Endodermal cell (in vitro differentiated cells): ENCODE measurements at regions not wholly inside any gene's neighbourhood (a gene's known extent, or its start where the extent isn't known, plus 50 kb on each side); places are given as distances from the start of the nearest gene placed in this dataset.
A peak's percentile ranks its signal among the peaks of the same experiment; 100 is the strongest.
"Not testable (repeated sequence)": the region's sequence is repeated elsewhere in the genome, so short reads cannot be mapped to it uniquely, and the experiment has no call there.

ENCODE experiments used
- DNase-seq: peaks from one replicate; pipeline ENCODE4 v3.0.0-alpha.2; 2017
- H3K27ac ChIP-seq: 2 replicates; pipeline ENCODE4 v1.5.1; 2013; ENCODE audit warnings: mild to moderate bottlenecking, low read depth, low read length, moderate library complexity
- H3K27me3 ChIP-seq: 2 replicates; pipeline ENCODE4 v1.6.1; 2013; ENCODE audit warnings: mild to moderate bottlenecking, low read length, moderate library complexity; ENCODE audit not compliant: insufficient read depth, control insufficient read depth, poor library complexity, severe bottlenecking
- H3K36me3 ChIP-seq: 2 replicates; pipeline ENCODE4 v1.7.0; 2013; ENCODE audit warnings: mild to moderate bottlenecking, low read length, moderate library complexity; ENCODE audit not compliant: control insufficient read depth, insufficient read depth
- H3K4me1 ChIP-seq: one replicate; pipeline ENCODE4 v1.7.0; 2013; ENCODE audit warnings: low read length; ENCODE audit not compliant: control insufficient read depth, insufficient read depth
- H3K4me3 ChIP-seq: 2 replicates; pipeline ENCODE4 v1.5.1; 2013; ENCODE audit warnings: mild to moderate bottlenecking, low read length, moderate library complexity
- H3K9ac ChIP-seq: 2 replicates; pipeline ENCODE4 v1.6.1; 2013; ENCODE audit warnings: mild to moderate bottlenecking, low read length, moderate library complexity; ENCODE audit not compliant: poor library complexity, severe bottlenecking; ENCODE audit errors: extremely low read depth
- H3K9me3 ChIP-seq: 2 replicates; pipeline ENCODE4 v1.6.1; 2013; ENCODE audit warnings: mild to moderate bottlenecking, low read length, moderate library complexity; ENCODE audit not compliant: control insufficient read depth
- H3K27ac Mint-ChIP-seq: 2 replicates; pipeline ENCODE4 v1.8.0; 2020; ENCODE audit warnings: mixed read lengths
- H3K27me3 Mint-ChIP-seq: 2 replicates; pipeline ENCODE4 v1.8.0; 2021; ENCODE audit warnings: mild to moderate bottlenecking, mixed read lengths; ENCODE audit not compliant: insufficient read depth
- H3K36me3 Mint-ChIP-seq: 2 replicates; pipeline ENCODE4 v1.8.0; 2020; ENCODE audit warnings: low read depth, mixed read lengths
- H3K4me1 Mint-ChIP-seq: 2 replicates; pipeline ENCODE4 v1.8.0; 2020; ENCODE audit warnings: mixed read lengths
- H3K4me3 Mint-ChIP-seq: 2 replicates; pipeline ENCODE4 v1.8.0; 2020; ENCODE audit warnings: mild to moderate bottlenecking, moderate library complexity, mixed read lengths
- H3K9me3 Mint-ChIP-seq: 2 replicates; pipeline ENCODE4 v1.8.0; 2020; ENCODE audit warnings: mild to moderate bottlenecking, mixed read lengths
- CTCF ChIP-seq: fragments of 200-600 bp; sonication (generic); conservative IDR thresholded peaks from 2 replicates; pipeline ENCODE4 v1.5.0; 2021; ENCODE audit warnings: antibody characterized with exemption, mild to moderate bottlenecking
- WGBS, 2 experiments: methylation state at CpG; one replicate each; pipeline versions ENCODE4 v1.1.5 to v1.1.7; 2013; ENCODE audit warnings: missing lambda C conversion rate in 2 of 2, mixed read lengths in 1 of 2; ENCODE audit not compliant: insufficient coverage in 1 of 2, insufficient read length in 1 of 2; 5-methylcytosine and 5-hydroxymethylcytosine counted together

- DNase-seq, result no peak
- Mint-ChIP-seq H3K27ac (no peak overlapping the region), H3K27me3 (peaks cover 18% of the 10 kb centered on the region), H3K4me1 (peaks cover 5% of the 10 kb centered on the region), H3K36me3 (no peaks in the 10 kb centered on the region), H3K9me3 (no peaks in the 10 kb centered on the region), H3K4me3 (no peak overlapping the region)
- Histone ChIP-seq H3K36me3 (no peaks in the 10 kb centered on the region), H3K4me3 (no peak overlapping the region), H3K9me3 (no peaks in the 10 kb centered on the region), H3K27ac (no peak overlapping the region), H3K27me3 (no peaks in the 10 kb centered on the region), H3K9ac (no peak overlapping the region), H3K4me1 (no peaks in the 10 kb centered on the region)
- no peak for TF ChIP-seq CTCF
- 80 to 85% methylated on average over 1 to 6 of the region's 6 CpGs for WGBS, 2 experiments
Observed at GRCh38 chr16:7236824-7237410, 95.7 kb upstream of the RBFOX1 start.

GRCh38 chr16:7233975-7234374 is 98.7 kb upstream of the RBFOX1 start:
- H3K36me3 Mint-ChIP-seq, result no peaks in the 10 kb centered on the region
- no peak for TF ChIP-seq CTCF
- WGBS, 2 experiments, result 58% methylated on average over 2 of the region's 2 CpGs

GRCh38 chr16:7231762-7232161 is 100.9 kb upstream of the RBFOX1 start:
- H3K9ac ChIP-seq, result no peak overlapping the region
- no peak overlapping the region for H3K4me3 ChIP-seq
- H3K9me3 Mint-ChIP-seq, result no peaks in the 10 kb centered on the region
- peaks cover 10% of the 10 kb centered on the region for H3K27me3 ChIP-seq
- peaks cover 12% of the 10 kb centered on the region for H3K4me1 Mint-ChIP-seq
- no peak overlapping the region for H3K27ac Mint-ChIP-seq
- H3K27me3 Mint-ChIP-seq, result peaks cover 25% of the 10 kb centered on the region
- H3K4me3 Mint-ChIP-seq, result no peak overlapping the region
- H3K9me3 ChIP-seq, result no peaks in the 10 kb centered on the region
- DNase-seq, result no peak
- no peak for TF ChIP-seq CTCF
- WGBS, 2 experiments, result 90 to 100% methylated on average over 5 of the region's 5 CpGs
- H3K36me3 ChIP-seq, result no peaks in the 10 kb centered on the region
- H3K4me1 ChIP-seq, result no peaks in the 10 kb centered on the region
- no peak overlapping the region for H3K27ac ChIP-seq
- H3K36me3 Mint-ChIP-seq, result no peaks in the 10 kb centered on the region

More at GRCh38 chr16:7233975-7234374, 98.7 kb upstream of the RBFOX1 start:
- Mint-ChIP-seq H3K9me3 (no peaks in the 10 kb centered on the region), H3K4me3 (no peak overlapping the region), H3K27me3 (peaks cover 23% of the 10 kb centered on the region), H3K27ac (no peak overlapping the region), H3K4me1 (no peaks in the 10 kb centered on the region)
- Histone ChIP-seq H3K4me1 (no peaks in the 10 kb centered on the region), H3K9ac (no peak overlapping the region), H3K9me3 (no peaks in the 10 kb centered on the region), H3K4me3 (no peak overlapping the region), H3K36me3 (no peaks in the 10 kb centered on the region), H3K27ac (peak overlapping the region; percentile 47), H3K27me3 (peaks cover 4% of the 10 kb centered on the region)
- DNase-seq, result peak; percentile 56

- not testable (repeated sequence) for H3K4me3 Mint-ChIP-seq, H3K4me1 ChIP-seq, H3K9me3 Mint-ChIP-seq, H3K36me3 ChIP-seq, H3K36me3 Mint-ChIP-seq, H3K9ac ChIP-seq, H3K27ac Mint-ChIP-seq, DNase-seq, H3K4me3 ChIP-seq, H3K9me3 ChIP-seq, H3K27ac ChIP-seq
- Mint-ChIP-seq H3K27me3 (peaks cover 21% of the 10 kb centered on the region), H3K4me1 (peaks cover 12% of the 10 kb centered on the region)
- peaks cover 10% of the 10 kb centered on the region for H3K27me3 ChIP-seq
- 65 to 100% methylated on average over 1 to 2 of the region's 3 CpGs for WGBS, 2 experiments
Observed at GRCh38 chr16:7229433-7230218, 103.0 kb upstream of the RBFOX1 start.
